GM20000 (cell line): ENCODE measurements at regions not wholly inside any gene's neighbourhood (a gene's known extent, or its start where the extent isn't known, plus 50 kb on each side); places are given as distances from the start of the nearest gene placed in this dataset.
"Not testable (repeated sequence)": the region's sequence is repeated elsewhere in the genome, so short reads cannot be mapped to it uniquely, and the experiment has no call there.

ENCODE experiments used
- DNase-seq: peaks from one replicate; pipeline ENCODE4 v3.0.0; 2012; ENCODE audit warnings: low spot score
- CTCF ChIP-seq: IDR thresholded peaks from 2 replicates; pipeline ENCODE4 v1.5.1; 2012; ENCODE audit warnings: mild to moderate bottlenecking, control low read depth; ENCODE audit errors: extremely low read depth, missing control alignments

- no peak for TF ChIP-seq CTCF
- no peak for DNase-seq
Observed at GRCh38 chr4:58301376-58301999, 1191.3 kb upstream of the IGFBP7 start.

- TF ChIP-seq CTCF = no peak
- no peak for DNase-seq
Observed at GRCh38 chr4:58286335-58286734, 1176.2 kb upstream of the IGFBP7 start.

GRCh38 chr4:58280928-58281327, 1170.7 kb upstream of the IGFBP7 start:
- not testable (repeated sequence) for DNase-seq

GRCh38 chr4:58275856-58276255, 1165.7 kb upstream of the IGFBP7 start:
- no peak for TF ChIP-seq CTCF
- DNase-seq = no peak

- TF ChIP-seq CTCF = no peak
- DNase-seq = no peak
Observed at GRCh38 chr4:58274553-58274952, 1164.4 kb upstream of the IGFBP7 start.

- no peak for DNase-seq
- TF ChIP-seq CTCF = no peak
Observed at GRCh38 chr4:58272311-58272710, 1162.1 kb upstream of the IGFBP7 start.

GRCh38 chr4:58265734-58266133, 1155.5 kb upstream of the IGFBP7 start:
- no peak for TF ChIP-seq CTCF
- DNase-seq = no peak

- TF ChIP-seq CTCF = no peak
- no peak for DNase-seq
Observed at GRCh38 chr4:58261526-58261925, 1151.3 kb upstream of the IGFBP7 start.
